ENCODE measurements at regions not wholly inside any gene's neighbourhood (a gene's known extent, or its start where the extent isn't known, plus 50 kb on each side); places are given as distances from the start of the nearest gene placed in this dataset.

- Histone ChIP-seq H3K9ac (ENCODE audit: low read length) (no peak overlapping the region), H3K27ac (ENCODE audit: low read depth, low read length) (no peak overlapping the region), H4K20me1 (ENCODE audit: insufficient read depth, low read length) (no peaks in the 10 kb centered on the region), H3K27me3 (ENCODE audit: insufficient read depth, low read length) (no peaks in the 10 kb centered on the region), H3K9me3 (ENCODE audit: insufficient read depth, low read depth, low read length) (no peaks in the 10 kb centered on the region), H3K79me2 (ENCODE audit: insufficient read depth, low read length) (no peaks in the 10 kb centered on the region), H3K36me3 (ENCODE audit: insufficient read depth, low read length) (no peaks in the 10 kb centered on the region), H3K4me2 (ENCODE audit: low read length) (no peak overlapping the region), H3K4me1 (ENCODE audit: insufficient read depth, low read length) (no peaks in the 10 kb centered on the region), H3K4me3 (ENCODE audit: insufficient read depth, low read depth, low read length) (no peak overlapping the region), H2AFZ (ENCODE audit: low read depth, low read length) (no peak overlapping the region)
- no peaks in the 10 kb centered on the region for H3K36me3 Mint-ChIP-seq (ENCODE audit: low read depth, unreplicated experiment)
- no peaks in the 10 kb centered on the region for H3K27me3 Mint-ChIP-seq (ENCODE audit: low read depth, unreplicated experiment)
- no peaks in the 10 kb centered on the region for H3K9me3 Mint-ChIP-seq (ENCODE audit: unreplicated experiment)
- TF ChIP-seq EZH2 (IDR thresholded peaks at IDR 0.05; ENCODE audit: insufficient read depth, low read length) (no peak), CTCF (IDR thresholded peaks at IDR 0.05; ENCODE audit: insufficient read depth, low read depth, low read length) (no peak)
- no peak overlapping the region for H3K27ac Mint-ChIP-seq (ENCODE audit: unreplicated experiment)
- DNase-seq (ENCODE audit: low read depth), result no peak
- H3K4me3 Mint-ChIP-seq (ENCODE audit: unreplicated experiment), result no peak overlapping the region
- no peak for FAIRE-seq
- peaks cover 2% of the 10 kb centered on the region for H3K4me1 Mint-ChIP-seq (ENCODE audit: low read depth, unreplicated experiment)
These were observed 270.0 kb upstream of the NAV3 start for GRCh38 chr12:77560714-77561113.

GRCh38 chr12:77559400-77560074 lies 271.2 kb upstream of the NAV3 start:
- no peak overlapping the region for H3K4me2 ChIP-seq (ENCODE audit: low read length)
- Mint-ChIP-seq H3K27ac (ENCODE audit: unreplicated experiment) (no peak overlapping the region), H3K4me3 (ENCODE audit: unreplicated experiment) (no peak overlapping the region), H3K36me3 (ENCODE audit: low read depth, unreplicated experiment) (no peaks in the 10 kb centered on the region), H3K4me1 (ENCODE audit: low read depth, unreplicated experiment) (peaks cover 2% of the 10 kb centered on the region), H3K9me3 (ENCODE audit: unreplicated experiment) (peaks cover 4% of the 10 kb centered on the region), H3K27me3 (ENCODE audit: low read depth, unreplicated experiment) (no peaks in the 10 kb centered on the region)
- no peak overlapping the region for H3K27ac ChIP-seq (ENCODE audit: low read depth, low read length)
- H3K36me3 ChIP-seq (ENCODE audit: insufficient read depth, low read length), result no peaks in the 10 kb centered on the region
- H3K4me3 ChIP-seq (ENCODE audit: insufficient read depth, low read depth, low read length), result no peak overlapping the region
- no peaks in the 10 kb centered on the region for H3K79me2 ChIP-seq (ENCODE audit: insufficient read depth, low read length)
- no peaks in the 10 kb centered on the region for H3K4me1 ChIP-seq (ENCODE audit: insufficient read depth, low read length)
- no peaks in the 10 kb centered on the region for H3K9me3 ChIP-seq (ENCODE audit: insufficient read depth, low read depth, low read length)
- no peaks in the 10 kb centered on the region for H3K27me3 ChIP-seq (ENCODE audit: insufficient read depth, low read length)
- no peak for TF ChIP-seq CTCF (IDR thresholded peaks at IDR 0.05; ENCODE audit: insufficient read depth, low read depth, low read length)
- no peak for TF ChIP-seq EZH2 (IDR thresholded peaks at IDR 0.05; ENCODE audit: insufficient read depth, low read length)
- no peak overlapping the region for H2AFZ ChIP-seq (ENCODE audit: low read depth, low read length)
- DNase-seq (ENCODE audit: low read depth) (no peak), FAIRE-seq (no peak)
- H4K20me1 ChIP-seq (ENCODE audit: insufficient read depth, low read length), result no peaks in the 10 kb centered on the region
- H3K9ac ChIP-seq (ENCODE audit: low read length), result no peak overlapping the region

GRCh38 chr12:77555074-77555473 lies 275.6 kb upstream of the NAV3 start:
- Mint-ChIP-seq H3K4me1 (ENCODE audit: low read depth, unreplicated experiment) (no peaks in the 10 kb centered on the region), H3K9me3 (ENCODE audit: unreplicated experiment) (peaks cover 4% of the 10 kb centered on the region)

More at GRCh38 chr12:77555074-77555473, 275.6 kb upstream of the NAV3 start:
- TF ChIP-seq EZH2 (IDR thresholded peaks at IDR 0.05; ENCODE audit: insufficient read depth, low read length), result no peak
- no peaks in the 10 kb centered on the region for H4K20me1 ChIP-seq (ENCODE audit: insufficient read depth, low read length)
- no peak for DNase-seq (ENCODE audit: low read depth)
- H3K9ac ChIP-seq (ENCODE audit: low read length), result no peak overlapping the region
- H3K4me2 ChIP-seq (ENCODE audit: low read length), result no peak overlapping the region
- no peak overlapping the region for H3K27ac ChIP-seq (ENCODE audit: low read depth, low read length)
- no peak overlapping the region for H2AFZ ChIP-seq (ENCODE audit: low read depth, low read length)
- H3K36me3 Mint-ChIP-seq (ENCODE audit: low read depth, unreplicated experiment), result no peaks in the 10 kb centered on the region
- no peaks in the 10 kb centered on the region for H3K27me3 Mint-ChIP-seq (ENCODE audit: low read depth, unreplicated experiment)
- no peak overlapping the region for H3K27ac Mint-ChIP-seq (ENCODE audit: unreplicated experiment)
- no peaks in the 10 kb centered on the region for H3K9me3 ChIP-seq (ENCODE audit: insufficient read depth, low read depth, low read length)
- H3K27me3 ChIP-seq (ENCODE audit: insufficient read depth, low read length), result no peaks in the 10 kb centered on the region
- H3K36me3 ChIP-seq (ENCODE audit: insufficient read depth, low read length), result no peaks in the 10 kb centered on the region
- H3K4me3 Mint-ChIP-seq (ENCODE audit: unreplicated experiment), result no peak overlapping the region
- H3K79me2 ChIP-seq (ENCODE audit: insufficient read depth, low read length), result no peaks in the 10 kb centered on the region
- FAIRE-seq, result peak; percentile 17
- H3K4me1 ChIP-seq (ENCODE audit: insufficient read depth, low read length), result no peaks in the 10 kb centered on the region
- H3K4me3 ChIP-seq (ENCODE audit: insufficient read depth, low read depth, low read length), result no peak overlapping the region

Data from astrocyte (in vitro differentiated cells and primary cell).